Daoy (cell line): ENCODE measurements at regions not wholly inside any gene's neighbourhood (a gene's known extent, or its start where the extent isn't known, plus 50 kb on each side); places are given as distances from the start of the nearest gene placed in this dataset.

Experiments used
- DNase-seq: peaks from one replicate; pipeline ENCODE4 v3.0.0-alpha.2; 2015; ENCODE audit warnings: low read depth

GRCh38 chr6:88383183-88383582, 217.0 kb upstream of the CNR1 start:
- DNase-seq, result no peak

GRCh38 chr6:88381289-88381642, 215.1 kb upstream of the CNR1 start:
- DNase-seq, result no peak

- peak; percentile 36 for DNase-seq
These were observed 214.6 kb upstream of the CNR1 start for GRCh38 chr6:88380618-88381288.

- peak; percentile 86 for DNase-seq
These were observed 213.9 kb upstream of the CNR1 start for GRCh38 chr6:88380083-88380482.

GRCh38 chr6:88378639-88379038, 212.5 kb upstream of the CNR1 start:
- DNase-seq, result no peak

GRCh38 chr6:88377976-88378568, 211.9 kb upstream of the CNR1 start:
- no peak for DNase-seq

- DNase-seq, result peak; percentile 63
These were observed 210.7 kb upstream of the CNR1 start for GRCh38 chr6:88376768-88377387.

- no peak for DNase-seq
These were observed 210.1 kb upstream of the CNR1 start for GRCh38 chr6:88376197-88376596.

GRCh38 chr6:88374553-88374952, 208.4 kb upstream of the CNR1 start:
- DNase-seq, result no peak

- DNase-seq, result no peak
These were observed 205.3 kb upstream of the CNR1 start for GRCh38 chr6:88371480-88371879.

GRCh38 chr6:88370127-88370710, 204.1 kb upstream of the CNR1 start:
- no peak for DNase-seq

- no peak for DNase-seq
These were observed 203.1 kb upstream of the CNR1 start for GRCh38 chr6:88369262-88369661.

GRCh38 chr6:88368071-88368787, 202.1 kb upstream of the CNR1 start:
- no peak for DNase-seq

GRCh38 chr6:88367248-88367647, 201.1 kb upstream of the CNR1 start:
- DNase-seq, result no peak

GRCh38 chr6:88366672-88367071, 200.5 kb upstream of the CNR1 start:
- no peak for DNase-seq

- no peak for DNase-seq
These were observed 199.5 kb upstream of the CNR1 start for GRCh38 chr6:88365656-88366055.

- no peak for DNase-seq
These were observed 199.1 kb upstream of the CNR1 start for GRCh38 chr6:88365230-88365629.

- no peak for DNase-seq
These were observed 195.6 kb upstream of the CNR1 start for GRCh38 chr6:88361754-88362153.

GRCh38 chr6:88361298-88361697, 195.2 kb upstream of the CNR1 start:
- DNase-seq, result no peak

GRCh38 chr6:88360203-88360797, 194.2 kb upstream of the CNR1 start:
- DNase-seq, result peak; percentile 11

- DNase-seq, result peak; percentile 4
These were observed 193.5 kb upstream of the CNR1 start for GRCh38 chr6:88359530-88360202.
